WI38 (cell line): ENCODE measurements at regions not wholly inside any gene's neighbourhood (a gene's known extent, or its start where the extent isn't known, plus 50 kb on each side); places are given as distances from the start of the nearest gene placed in this dataset.
"Not testable (repeated sequence)": the region's sequence is repeated elsewhere in the genome, so short reads cannot be mapped to it uniquely, and the experiment has no call there.

ENCODE experiments used
- H3K4me3 ChIP-seq: 2 replicates; pipeline ENCODE4 v1.5.1; 2011; ENCODE audit warnings: low read depth, mild to moderate bottlenecking, control low read depth, low read length
- TF ChIP-seq, protein P1 (sequence below): IDR thresholded peaks from 2 replicates; pipeline ENCODE4 v1.5.1; 2012; ENCODE audit warnings: low read depth, mild to moderate bottlenecking, control low read depth, low read length

DNA sequence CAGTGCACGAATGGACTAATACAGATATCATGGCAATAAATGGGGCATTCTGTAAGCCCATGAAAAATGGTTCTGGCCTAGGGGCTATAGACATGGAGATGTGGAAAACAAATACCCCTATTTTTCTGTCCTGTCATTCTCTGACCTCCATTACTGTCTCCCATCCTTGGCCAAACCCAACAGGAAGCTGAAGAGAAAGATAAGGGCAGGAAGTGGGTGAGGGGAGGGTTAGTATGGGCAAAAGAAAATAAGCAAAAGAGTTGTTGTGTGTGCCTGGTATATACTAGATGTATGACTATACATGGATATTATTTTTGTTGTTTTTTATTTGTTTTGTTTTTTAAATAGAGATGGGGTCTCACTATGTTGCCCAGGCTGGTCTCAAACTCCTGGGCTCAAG lies 339.3 kb downstream of the PCNX1 start:
- H3K4me3 ChIP-seq: no peak overlapping the region
- TF ChIP-seq, protein P1, sequence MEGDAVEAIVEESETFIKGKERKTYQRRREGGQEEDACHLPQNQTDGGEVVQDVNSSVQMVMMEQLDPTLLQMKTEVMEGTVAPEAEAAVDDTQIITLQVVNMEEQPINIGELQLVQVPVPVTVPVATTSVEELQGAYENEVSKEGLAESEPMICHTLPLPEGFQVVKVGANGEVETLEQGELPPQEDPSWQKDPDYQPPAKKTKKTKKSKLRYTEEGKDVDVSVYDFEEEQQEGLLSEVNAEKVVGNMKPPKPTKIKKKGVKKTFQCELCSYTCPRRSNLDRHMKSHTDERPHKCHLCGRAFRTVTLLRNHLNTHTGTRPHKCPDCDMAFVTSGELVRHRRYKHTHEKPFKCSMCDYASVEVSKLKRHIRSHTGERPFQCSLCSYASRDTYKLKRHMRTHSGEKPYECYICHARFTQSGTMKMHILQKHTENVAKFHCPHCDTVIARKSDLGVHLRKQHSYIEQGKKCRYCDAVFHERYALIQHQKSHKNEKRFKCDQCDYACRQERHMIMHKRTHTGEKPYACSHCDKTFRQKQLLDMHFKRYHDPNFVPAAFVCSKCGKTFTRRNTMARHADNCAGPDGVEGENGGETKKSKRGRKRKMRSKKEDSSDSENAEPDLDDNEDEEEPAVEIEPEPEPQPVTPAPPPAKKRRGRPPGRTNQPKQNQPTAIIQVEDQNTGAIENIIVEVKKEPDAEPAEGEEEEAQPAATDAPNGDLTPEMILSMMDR: no peak

DNA sequence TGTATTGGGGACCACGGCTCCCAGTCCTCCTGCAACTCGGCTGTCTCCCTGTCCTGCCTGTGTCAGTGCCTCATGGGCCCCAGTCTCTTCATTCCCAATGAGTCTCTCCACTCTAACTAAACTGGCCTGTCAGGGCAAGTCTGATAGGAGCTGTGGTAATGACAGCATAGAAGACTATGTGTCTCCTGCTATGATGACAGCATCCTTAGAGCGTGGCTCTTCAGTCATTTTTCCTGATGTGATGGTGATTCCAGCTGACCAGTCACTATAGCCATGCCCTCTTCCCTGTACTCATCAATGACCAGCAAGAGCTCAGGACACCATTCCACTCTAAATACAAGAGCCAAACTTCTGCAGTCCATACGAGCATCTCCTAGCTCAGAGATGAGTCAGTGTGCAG lies 339.8 kb downstream of the PCNX1 start:
- H3K4me3 ChIP-seq: no peak overlapping the region

DNA sequence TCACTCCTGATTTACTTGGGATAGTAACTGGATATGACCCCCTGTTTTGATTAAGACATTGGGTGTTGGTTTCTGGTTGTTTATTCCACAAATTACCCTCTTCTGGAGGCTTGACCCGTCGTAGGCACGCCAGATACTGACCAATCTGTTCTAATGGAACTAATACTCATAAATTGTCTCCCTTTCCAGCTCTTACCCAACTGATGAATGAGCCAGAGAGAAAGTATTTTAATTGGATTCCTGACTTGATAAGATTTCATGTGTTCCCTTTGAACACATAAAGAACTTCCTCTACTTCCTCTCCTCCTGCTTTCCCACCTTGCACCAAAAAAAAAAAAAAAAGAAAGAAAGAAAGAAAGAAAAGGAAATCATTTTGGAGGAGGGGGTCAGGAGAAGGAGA lies 340.9 kb downstream of the PCNX1 start:
- TF ChIP-seq, protein P1: no peak
- no peak overlapping the region for H3K4me3 ChIP-seq

More for the DNA sequence above, 339.8 kb downstream of the PCNX1 start:
- TF ChIP-seq, protein P1: no peak

DNA sequence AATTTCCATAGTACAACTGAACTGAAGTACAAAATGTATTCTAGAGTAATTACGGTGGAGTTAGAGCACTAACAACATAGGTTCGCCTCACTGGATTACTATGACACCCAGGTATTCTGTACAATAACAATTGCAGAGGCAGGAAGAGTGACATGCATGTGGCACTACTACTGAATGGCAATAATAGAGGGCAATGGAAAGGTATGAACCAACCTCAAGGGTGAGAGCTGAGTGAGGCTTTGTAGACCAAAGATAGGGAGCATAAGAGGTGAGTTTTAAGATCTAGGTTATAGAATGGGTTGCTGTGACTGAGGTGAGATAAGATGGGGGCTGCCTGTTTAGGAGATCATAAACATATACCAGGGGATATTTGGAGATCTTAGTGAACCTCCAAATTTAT lies 343.1 kb downstream of the PCNX1 start:
- TF ChIP-seq, protein P1: no peak

DNA sequence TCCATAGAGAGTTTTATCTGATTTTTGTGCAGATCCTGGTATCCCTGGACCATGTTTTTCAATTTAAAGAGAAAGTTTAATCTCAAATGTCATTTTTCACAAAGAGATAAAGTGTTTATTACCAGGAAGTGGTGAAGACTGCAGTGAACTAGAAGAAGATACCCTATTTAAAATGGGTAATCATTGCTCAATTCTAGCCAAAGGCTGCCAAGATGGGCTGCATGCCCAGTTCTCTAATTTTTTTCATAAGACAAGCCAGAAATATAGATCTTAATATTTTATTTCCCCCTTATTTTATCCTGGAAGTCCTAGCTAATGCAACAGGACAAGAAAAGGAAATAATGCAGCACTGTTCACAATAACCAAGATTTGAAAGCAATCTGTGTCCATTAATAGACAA lies 343.5 kb downstream of the PCNX1 start:
- TF ChIP-seq, protein P1: no peak
- H3K4me3 ChIP-seq: no peak overlapping the region

More for the DNA sequence above, 343.1 kb downstream of the PCNX1 start:
- H3K4me3 ChIP-seq: no peak overlapping the region

DNA sequence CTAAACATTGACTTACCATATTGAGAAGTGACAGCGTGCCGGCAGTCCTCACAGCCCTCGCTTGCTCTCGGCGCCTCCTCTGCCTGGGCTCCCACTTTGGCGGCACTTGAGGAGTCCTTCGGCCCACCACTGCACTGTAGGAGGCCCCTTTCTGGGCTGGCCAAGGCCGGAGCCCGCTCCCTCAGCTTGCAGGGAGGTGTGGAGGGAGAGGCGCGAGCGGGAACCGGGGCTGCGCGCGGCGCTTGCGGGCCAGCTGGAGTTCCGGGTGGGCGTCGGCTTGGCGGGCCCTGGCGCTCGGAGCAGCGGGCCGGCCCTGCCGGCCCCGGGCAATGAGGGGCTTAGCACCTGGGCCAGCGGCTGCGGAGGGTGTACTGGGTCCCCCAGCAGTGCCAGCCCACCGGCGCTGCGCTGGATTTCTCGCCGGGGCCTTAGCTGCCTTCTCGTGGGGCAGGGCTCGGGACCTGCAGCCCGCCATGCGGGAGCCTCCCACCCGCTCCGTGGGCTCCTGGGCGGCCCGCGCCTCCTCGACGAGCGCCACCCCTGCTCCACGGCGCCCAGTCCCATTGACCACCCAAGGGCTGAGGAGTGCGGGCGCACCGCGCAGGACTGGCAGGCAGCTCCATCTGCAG lies 346.9 kb downstream of the PCNX1 start:
- H3K4me3 ChIP-seq: not testable (repeated sequence)

DNA sequence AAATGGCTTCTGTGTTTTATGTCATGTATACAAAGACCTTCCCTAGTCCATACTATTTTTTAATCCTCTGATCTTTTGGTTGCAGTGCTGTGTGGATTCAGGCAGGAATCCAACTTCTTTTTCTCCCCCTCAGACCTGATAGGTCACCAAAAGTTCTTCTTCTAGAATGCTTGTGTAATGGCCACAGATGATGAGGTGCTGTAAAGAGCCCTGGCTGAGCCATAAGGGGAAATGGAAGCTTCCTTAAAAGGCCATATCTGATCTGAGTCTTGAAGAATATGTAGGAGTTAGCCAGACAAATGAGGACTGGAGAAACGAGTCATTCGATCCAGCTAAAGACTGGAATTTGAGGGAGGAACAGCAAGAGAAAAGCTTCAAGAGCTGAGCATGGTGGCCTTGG lies 353.9 kb downstream of the PCNX1 start:
- TF ChIP-seq, protein P1: no peak
- H3K4me3 ChIP-seq: no peak overlapping the region

DNA sequence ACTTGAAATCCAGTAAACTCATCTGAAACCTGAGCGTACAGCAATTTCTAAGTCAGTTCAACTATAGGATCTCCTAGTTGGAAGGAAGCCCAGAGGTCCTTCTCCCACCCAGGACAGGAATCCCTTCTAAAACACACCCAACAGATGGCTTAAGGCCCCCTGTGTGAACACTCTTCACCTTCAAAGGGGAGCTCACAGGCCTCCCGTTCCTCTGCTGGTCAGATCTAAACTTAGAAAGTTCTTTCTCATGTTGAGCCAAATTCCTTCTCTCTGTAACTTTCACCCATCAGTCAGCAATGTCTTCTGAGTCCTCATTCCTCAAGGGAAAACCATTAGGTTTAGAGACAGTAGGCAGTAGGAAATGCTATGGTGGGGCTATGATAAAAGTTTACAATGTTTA lies 355.2 kb downstream of the PCNX1 start:
- TF ChIP-seq, protein P1: no peak
- no peak overlapping the region for H3K4me3 ChIP-seq
